ENCODE measurements at regions not wholly inside any gene's neighbourhood (a gene's known extent, or its start where the extent isn't known, plus 50 kb on each side); places are given as distances from the start of the nearest gene placed in this dataset.

- no peak overlapping the region for H3K4me3 ChIP-seq
- TF ChIP-seq POLR2A (IDR thresholded peaks at IDR 0.05) = no peak
- TF ChIP-seq CTCF (IDR thresholded peaks at IDR 0.05) = no peak
- TF ChIP-seq EP300 (IDR thresholded peaks at IDR 0.05) = no peak
- TF ChIP-seq POLR2AphosphoS5 (IDR thresholded peaks at IDR 0.05) = no peak
- no peaks in the 10 kb centered on the region for H3K27me3 ChIP-seq
- intact Hi-C loops (cut with DNase I; ENCODE audit: low total_unique reads) = no loop called here
- no peaks in the 10 kb centered on the region for H3K36me3 ChIP-seq
- H3K4me1 ChIP-seq = peaks cover 0 to 3% (median 0%) of the 10 kb centered on the region in 4 donors
- 32 to 73% (median 48%) methylated on average over 2 of the region's 2 CpGs for WGBS, 5 donors
- H3K27ac ChIP-seq = no peak overlapping the region
- peak in 1 of 2 donors; percentile 19 for DNase-seq
- H3K9me3 ChIP-seq = no peaks in the 10 kb centered on the region
Observed at GRCh38 chrX:30990361-30990760, 81.5 kb downstream of the FTHL17 start.

- no peak for TF ChIP-seq POLR2A (IDR thresholded peaks at IDR 0.05)
- TF ChIP-seq POLR2AphosphoS5 (IDR thresholded peaks at IDR 0.05) = no peak
- TF ChIP-seq EP300 (IDR thresholded peaks at IDR 0.05) = no peak
- no peak for TF ChIP-seq CTCF (IDR thresholded peaks at IDR 0.05)
- H3K4me3 ChIP-seq = no peak overlapping the region
- 66 to 83% (median 77%) methylated on average over 3 of the region's 3 CpGs for WGBS, 5 donors
- no peaks in the 10 kb centered on the region for H3K27me3 ChIP-seq
- H3K4me1 ChIP-seq = no peaks in the 10 kb centered on the region
- DNase-seq = no peak
- no peaks in the 10 kb centered on the region for H3K36me3 ChIP-seq
- intact Hi-C loops (cut with DNase I; ENCODE audit: low total_unique reads) = no loop called here
- no peak overlapping the region for H3K27ac ChIP-seq
- H3K9me3 ChIP-seq = no peaks in the 10 kb centered on the region
Observed at GRCh38 chrX:30982467-30982866, 89.4 kb downstream of the FTHL17 start.

GRCh38 chrX:30981968-30982367, 89.9 kb downstream of the FTHL17 start:
- no peaks in the 10 kb centered on the region for H3K9me3 ChIP-seq
- TF ChIP-seq POLR2A (IDR thresholded peaks at IDR 0.05) (no peak), EP300 (IDR thresholded peaks at IDR 0.05) (no peak), POLR2AphosphoS5 (IDR thresholded peaks at IDR 0.05) (no peak), CTCF (IDR thresholded peaks at IDR 0.05) (no peak)
- H3K36me3 ChIP-seq = no peaks in the 10 kb centered on the region
- no peak overlapping the region for H3K27ac ChIP-seq
- no peaks in the 10 kb centered on the region for H3K27me3 ChIP-seq
- intact Hi-C loops (cut with DNase I; ENCODE audit: low total_unique reads) = no loop called here
- WGBS, 5 donors = 83 to 100% (median 91%) methylated on average over 2 of the region's 2 CpGs
- no peak for DNase-seq
- no peaks in the 10 kb centered on the region for H3K4me1 ChIP-seq
- no peak overlapping the region for H3K4me3 ChIP-seq

GRCh38 chrX:30979271-30979670, 90.2 kb upstream of the TAB3 start:
- H3K27ac ChIP-seq = no peak overlapping the region
- DNase-seq = no peak
- WGBS, 5 donors = 50 to 78% (median 60%) methylated on average over 1 of the region's 1 CpG
- no peaks in the 10 kb centered on the region for H3K36me3 ChIP-seq
- no peaks in the 10 kb centered on the region for H3K9me3 ChIP-seq
- H3K4me1 ChIP-seq = peaks cover 0 to 8% (median 0%) of the 10 kb centered on the region in 4 donors
- intact Hi-C loops (cut with DNase I; ENCODE audit: low total_unique reads) = no loop called here
- H3K4me3 ChIP-seq = no peak overlapping the region
- no peak for TF ChIP-seq POLR2A (IDR thresholded peaks at IDR 0.05)
- no peak for TF ChIP-seq POLR2AphosphoS5 (IDR thresholded peaks at IDR 0.05)
- TF ChIP-seq EP300 (IDR thresholded peaks at IDR 0.05) = no peak
- no peak for TF ChIP-seq CTCF (IDR thresholded peaks at IDR 0.05)
- H3K27me3 ChIP-seq = no peaks in the 10 kb centered on the region
